Dendritic cell treated with granulocyte-macrophage colony-stimulating factor and Interleukin-4, amounts not matched to agents 40 ng/mL and 50 ng/mL, for 4 days (primary cell): ENCODE measurements at regions not wholly inside any gene's neighbourhood (a gene's known extent, or its start where the extent isn't known, plus 50 kb on each side); places are given as distances from the start of the nearest gene placed in this dataset.

ENCODE experiments used
- H3K27ac Mint-ChIP-seq: one replicate; pipeline ENCODE4 v1.8.0; 2022; ENCODE audit warnings: mild to moderate bottlenecking, mixed read lengths
- H3K27me3 Mint-ChIP-seq: one replicate; pipeline ENCODE4 v1.8.0; 2022; ENCODE audit warnings: mild to moderate bottlenecking, mixed read lengths
- H3K36me3 Mint-ChIP-seq: one replicate; pipeline ENCODE4 v1.8.0; 2022; ENCODE audit warnings: low read depth, mixed read lengths
- H3K4me1 Mint-ChIP-seq: one replicate; pipeline ENCODE4 v1.8.0; 2022; ENCODE audit warnings: low read depth, mixed read lengths
- H3K4me3 Mint-ChIP-seq: one replicate; pipeline ENCODE4 v1.8.0; 2022; ENCODE audit warnings: mild to moderate bottlenecking, moderate library complexity, mixed read lengths
- H3K9me3 Mint-ChIP-seq: one replicate; pipeline ENCODE4 v1.8.0; 2022; ENCODE audit warnings: mixed read lengths
- intact Hi-C: fragments of 100-400 bp; cut with micrococcal nuclease; formaldehyde crosslinking; loops from one replicate; pipeline ENCODE4 v1.15.0; 2022

GRCh38 chr2:3100386-3100785 lies 277.2 kb downstream of the EIPR1 start:
- Mint-ChIP-seq H3K27ac (no peak overlapping the region), H3K36me3 (no peaks in the 10 kb centered on the region), H3K9me3 (no peaks in the 10 kb centered on the region), H3K4me1 (peaks cover 4% of the 10 kb centered on the region), H3K4me3 (no peak overlapping the region), H3K27me3 (peaks cover 18% of the 10 kb centered on the region)
- intact Hi-C loops = no loop called here

GRCh38 chr2:3099860-3100234 lies 277.8 kb downstream of the EIPR1 start:
- no peak overlapping the region for H3K4me3 Mint-ChIP-seq
- intact Hi-C loops = no loop called here
- no peaks in the 10 kb centered on the region for H3K36me3 Mint-ChIP-seq
- no peak overlapping the region for H3K27ac Mint-ChIP-seq
- H3K9me3 Mint-ChIP-seq = no peaks in the 10 kb centered on the region
- H3K27me3 Mint-ChIP-seq = peaks cover 18% of the 10 kb centered on the region
- peaks cover 4% of the 10 kb centered on the region for H3K4me1 Mint-ChIP-seq

- H3K4me3 Mint-ChIP-seq = no peak overlapping the region
Observed at GRCh38 chr2:3099145-3099859, 278.3 kb downstream of the EIPR1 start.

GRCh38 chr2:3098231-3098630 lies 279.4 kb downstream of the EIPR1 start:
- Mint-ChIP-seq H3K9me3 (no peaks in the 10 kb centered on the region), H3K4me3 (no peak overlapping the region)
- intact Hi-C loops = no loop called here

More at GRCh38 chr2:3099145-3099859, 278.3 kb downstream of the EIPR1 start:
- no peaks in the 10 kb centered on the region for H3K9me3 Mint-ChIP-seq
- no peaks in the 10 kb centered on the region for H3K36me3 Mint-ChIP-seq
- intact Hi-C loops = no loop called here
- H3K27me3 Mint-ChIP-seq = peaks cover 15% of the 10 kb centered on the region
- H3K4me1 Mint-ChIP-seq = peaks cover 4% of the 10 kb centered on the region
- H3K27ac Mint-ChIP-seq = no peak overlapping the region

GRCh38 chr2:3097804-3098203 lies 279.8 kb downstream of the EIPR1 start:
- Mint-ChIP-seq H3K4me1 (peaks cover 4% of the 10 kb centered on the region), H3K4me3 (no peak overlapping the region)
- intact Hi-C loops = no loop called here

More at GRCh38 chr2:3098231-3098630, 279.4 kb downstream of the EIPR1 start:
- H3K27ac Mint-ChIP-seq = no peak overlapping the region
- H3K27me3 Mint-ChIP-seq = peaks cover 11% of the 10 kb centered on the region
- H3K36me3 Mint-ChIP-seq = no peaks in the 10 kb centered on the region
- peaks cover 4% of the 10 kb centered on the region for H3K4me1 Mint-ChIP-seq

GRCh38 chr2:3094999-3095958 lies 282.3 kb downstream of the EIPR1 start:
- Mint-ChIP-seq H3K4me1 (peaks cover 4% of the 10 kb centered on the region), H3K27ac (no peak overlapping the region), H3K4me3 (no peak overlapping the region), H3K9me3 (no peaks in the 10 kb centered on the region), H3K27me3 (peaks cover 4% of the 10 kb centered on the region), H3K36me3 (no peaks in the 10 kb centered on the region)
- intact Hi-C loops = no loop called here

More at GRCh38 chr2:3097804-3098203, 279.8 kb downstream of the EIPR1 start:
- Mint-ChIP-seq H3K36me3 (no peaks in the 10 kb centered on the region), H3K27ac (no peak overlapping the region), H3K27me3 (peaks cover 7% of the 10 kb centered on the region), H3K9me3 (no peaks in the 10 kb centered on the region)

- peaks cover 2% of the 10 kb centered on the region for H3K27me3 Mint-ChIP-seq
- no peaks in the 10 kb centered on the region for H3K9me3 Mint-ChIP-seq
- intact Hi-C loops = no loop called here
- H3K27ac Mint-ChIP-seq = no peak overlapping the region
- H3K4me3 Mint-ChIP-seq = no peak overlapping the region
- no peaks in the 10 kb centered on the region for H3K4me1 Mint-ChIP-seq
- H3K36me3 Mint-ChIP-seq = no peaks in the 10 kb centered on the region
Observed at GRCh38 chr2:3094318-3094717, 283.3 kb downstream of the EIPR1 start.

- no peak overlapping the region for H3K4me3 Mint-ChIP-seq
- H3K27ac Mint-ChIP-seq = no peak overlapping the region
- H3K9me3 Mint-ChIP-seq = no peaks in the 10 kb centered on the region
- intact Hi-C loops = no loop called here
- no peaks in the 10 kb centered on the region for H3K36me3 Mint-ChIP-seq
- no peaks in the 10 kb centered on the region for H3K4me1 Mint-ChIP-seq
- H3K27me3 Mint-ChIP-seq = no peaks in the 10 kb centered on the region
Observed at GRCh38 chr2:3091696-3092095, 285.9 kb downstream of the EIPR1 start.

GRCh38 chr2:3082705-3083104 lies 294.9 kb downstream of the EIPR1 start:
- Mint-ChIP-seq H3K4me1 (no peaks in the 10 kb centered on the region), H3K9me3 (peaks cover 10% of the 10 kb centered on the region), H3K27me3 (no peaks in the 10 kb centered on the region), H3K36me3 (no peaks in the 10 kb centered on the region), H3K27ac (no peak overlapping the region), H3K4me3 (no peak overlapping the region)
- intact Hi-C loops = no loop called here

- H3K4me1 Mint-ChIP-seq = no peaks in the 10 kb centered on the region
- H3K27ac Mint-ChIP-seq = no peak overlapping the region
- peaks cover 4% of the 10 kb centered on the region for H3K9me3 Mint-ChIP-seq
- intact Hi-C loops = no loop called here
- no peaks in the 10 kb centered on the region for H3K36me3 Mint-ChIP-seq
- no peak overlapping the region for H3K4me3 Mint-ChIP-seq
- H3K27me3 Mint-ChIP-seq = no peaks in the 10 kb centered on the region
Observed at GRCh38 chr2:3079959-3080948, 297.4 kb downstream of the EIPR1 start.

- intact Hi-C loops = no loop called here
- Mint-ChIP-seq H3K27me3 (no peaks in the 10 kb centered on the region), H3K36me3 (no peaks in the 10 kb centered on the region), H3K4me1 (no peaks in the 10 kb centered on the region), H3K9me3 (no peaks in the 10 kb centered on the region), H3K27ac (no peak overlapping the region), H3K4me3 (no peak overlapping the region)
Observed at GRCh38 chr2:3079466-3079865, 298.2 kb downstream of the EIPR1 start.

- no peak overlapping the region for H3K4me3 Mint-ChIP-seq
- H3K27ac Mint-ChIP-seq = no peak overlapping the region
- H3K4me1 Mint-ChIP-seq = no peaks in the 10 kb centered on the region
- intact Hi-C loops = no loop called here
- H3K9me3 Mint-ChIP-seq = no peaks in the 10 kb centered on the region
- H3K36me3 Mint-ChIP-seq = no peaks in the 10 kb centered on the region
- no peaks in the 10 kb centered on the region for H3K27me3 Mint-ChIP-seq
Observed at GRCh38 chr2:3078684-3079083, 298.9 kb downstream of the EIPR1 start.

GRCh38 chr2:3076848-3077642 lies 300.6 kb downstream of the EIPR1 start:
- Mint-ChIP-seq H3K4me1 (no peaks in the 10 kb centered on the region), H3K27ac (no peak overlapping the region), H3K9me3 (no peaks in the 10 kb centered on the region), H3K36me3 (no peaks in the 10 kb centered on the region), H3K27me3 (no peaks in the 10 kb centered on the region), H3K4me3 (no peak overlapping the region)
- intact Hi-C loops = no loop called here
